Right renal cortex interstitium (tissue), 3 donors: ENCODE measurements at regions not wholly inside any gene's neighbourhood (a gene's known extent, or its start where the extent isn't known, plus 50 kb on each side); places are given as distances from the start of the nearest gene placed in this dataset.

ENCODE experiments used
- DNase-seq, 3 donors: peaks; one replicate each; pipeline ENCODE4 v3.0.0-alpha.2; 2013; ENCODE audit warnings: low read depth in 3 of 3, low spot score in 2 of 3

GRCh38 chr5:138666226-138666742 lies 86.9 kb upstream of the CTNNA1 start:
- DNase-seq: no peak

GRCh38 chr5:138665261-138665660 lies 88.0 kb upstream of the CTNNA1 start:
- DNase-seq: no peak

DNA sequence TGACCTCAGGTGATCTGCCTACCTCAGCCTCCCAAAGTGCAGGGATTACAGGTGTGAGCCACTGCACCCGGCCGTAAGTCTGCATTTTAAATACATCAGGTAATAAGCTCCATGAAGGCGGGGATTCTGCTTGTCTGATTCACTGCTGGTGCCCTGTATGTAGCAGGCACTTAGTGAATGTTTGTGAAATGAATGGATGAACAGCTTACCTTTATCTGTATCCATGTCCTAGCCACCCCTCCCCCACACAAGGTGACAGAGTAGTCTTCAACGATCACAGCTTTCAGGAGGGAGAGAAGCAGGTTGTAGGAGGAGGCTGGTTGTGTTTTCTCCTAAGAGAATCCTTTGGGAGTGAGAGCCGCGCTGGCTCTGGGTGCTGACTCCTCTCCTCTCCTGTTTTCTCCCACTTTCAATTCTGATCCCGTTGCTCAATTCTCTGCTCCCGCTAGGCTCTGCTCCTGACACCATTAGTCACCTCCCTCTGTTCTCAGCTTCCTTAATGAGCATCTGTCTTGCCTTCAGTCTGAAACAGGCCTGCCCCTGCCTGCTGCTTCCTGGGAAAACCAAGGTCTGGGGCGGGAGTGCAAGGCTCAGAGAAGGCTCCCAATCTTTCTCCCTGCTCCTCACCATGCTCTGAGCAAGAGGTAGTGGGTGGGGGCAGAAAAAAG lies 88.8 kb upstream of the CTNNA1 start:
- DNase-seq: no peak

GRCh38 chr5:138663561-138663960 lies 88.4 kb upstream of the HSPA9 start:
- DNase-seq: no peak

- DNase-seq: no peak
Observed at GRCh38 chr5:138663009-138663408, 87.8 kb upstream of the HSPA9 start.

- DNase-seq: no peak
Observed at GRCh38 chr5:138662599-138662998, 87.4 kb upstream of the HSPA9 start.

GRCh38 chr5:138661991-138662434 lies 86.8 kb upstream of the HSPA9 start:
- no peak for DNase-seq

- DNase-seq: no peak
Observed at GRCh38 chr5:138661291-138661960, 86.2 kb upstream of the HSPA9 start.

- DNase-seq: no peak
Observed at GRCh38 chr5:138660051-138660572, 84.9 kb upstream of the HSPA9 start.

DNA sequence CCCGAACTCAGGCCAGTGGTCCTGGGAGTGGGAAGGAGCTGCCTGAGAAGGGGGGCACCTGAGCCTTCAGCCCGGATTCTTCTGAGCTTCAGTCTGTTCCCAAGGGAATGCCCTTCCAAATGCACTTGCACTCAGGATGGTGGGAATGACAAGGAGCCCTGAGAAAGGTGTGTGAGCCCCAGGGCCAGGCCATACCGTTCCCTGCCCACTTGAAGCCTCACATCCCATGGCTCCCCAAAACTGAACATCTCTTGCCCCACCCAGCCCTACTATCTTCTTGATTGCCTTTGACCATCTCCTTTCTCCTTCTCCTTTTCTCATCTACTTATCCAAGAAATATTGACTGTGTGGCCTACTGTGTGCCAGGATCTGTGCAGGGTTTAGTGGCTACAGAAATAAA lies 84.4 kb upstream of the HSPA9 start:
- DNase-seq: no peak

DNA sequence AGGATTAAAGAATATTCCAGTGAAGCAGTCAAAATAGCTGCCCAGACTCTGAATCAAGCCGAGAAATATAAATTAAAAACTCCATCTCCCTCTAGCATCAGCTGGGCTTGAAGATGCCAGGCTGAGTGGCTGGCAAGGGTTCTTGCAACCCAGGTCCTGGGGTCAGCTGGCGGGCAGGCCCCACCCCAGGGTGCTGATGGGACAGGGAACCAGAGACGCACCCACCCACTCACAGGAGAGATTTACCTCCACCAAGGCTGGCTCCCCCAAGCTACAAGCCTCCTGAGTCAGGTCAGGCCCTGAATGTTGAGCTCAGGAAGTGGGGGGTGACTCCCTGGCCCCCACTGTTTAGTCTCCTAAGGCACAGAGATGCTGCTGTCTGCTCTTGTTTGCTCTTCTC lies 83.9 kb upstream of the HSPA9 start:
- no peak for DNase-seq

GRCh38 chr5:138658676-138659075 lies 83.5 kb upstream of the HSPA9 start:
- DNase-seq: no peak

DNA sequence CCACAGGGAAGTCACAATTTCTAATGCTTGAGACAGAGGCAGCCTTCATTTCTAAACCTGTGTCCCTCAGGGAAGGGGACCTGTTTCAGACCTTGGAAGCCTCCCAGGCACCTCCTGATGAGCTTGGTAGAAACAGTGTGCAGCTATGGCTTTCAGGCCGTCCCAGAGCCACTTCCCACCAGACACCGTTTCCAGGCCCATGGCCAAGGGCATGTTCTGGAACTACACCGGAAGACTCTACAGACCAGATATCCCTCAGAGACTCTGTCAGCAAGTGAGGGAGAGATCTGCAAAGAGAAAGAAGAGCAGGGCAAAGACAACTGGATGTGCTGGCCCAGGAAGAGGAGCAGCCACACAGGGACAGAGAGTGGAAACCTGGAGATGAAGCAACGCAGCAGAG lies 82.2 kb upstream of the HSPA9 start:
- no peak for DNase-seq

DNA sequence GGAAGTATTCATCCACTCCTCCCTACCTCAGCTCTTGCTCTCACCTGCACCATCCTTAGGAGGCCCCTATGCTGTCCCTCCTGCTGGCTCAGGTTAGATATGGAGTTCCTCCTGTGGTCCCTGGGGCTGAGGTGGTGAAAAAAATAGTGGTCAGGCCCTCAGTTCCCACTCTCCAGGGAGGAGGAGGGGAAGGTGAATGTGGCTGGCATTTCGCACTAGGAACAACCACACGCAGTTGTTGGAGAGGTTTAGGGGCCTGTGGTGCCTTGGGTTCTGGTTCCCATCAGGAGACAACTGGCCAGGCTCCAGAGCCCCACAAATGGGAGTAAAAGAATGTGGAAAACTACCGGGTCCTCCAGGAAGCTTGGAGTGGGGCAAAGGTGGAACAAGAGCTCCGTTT lies 81.7 kb upstream of the HSPA9 start:
- DNase-seq: no peak

DNA sequence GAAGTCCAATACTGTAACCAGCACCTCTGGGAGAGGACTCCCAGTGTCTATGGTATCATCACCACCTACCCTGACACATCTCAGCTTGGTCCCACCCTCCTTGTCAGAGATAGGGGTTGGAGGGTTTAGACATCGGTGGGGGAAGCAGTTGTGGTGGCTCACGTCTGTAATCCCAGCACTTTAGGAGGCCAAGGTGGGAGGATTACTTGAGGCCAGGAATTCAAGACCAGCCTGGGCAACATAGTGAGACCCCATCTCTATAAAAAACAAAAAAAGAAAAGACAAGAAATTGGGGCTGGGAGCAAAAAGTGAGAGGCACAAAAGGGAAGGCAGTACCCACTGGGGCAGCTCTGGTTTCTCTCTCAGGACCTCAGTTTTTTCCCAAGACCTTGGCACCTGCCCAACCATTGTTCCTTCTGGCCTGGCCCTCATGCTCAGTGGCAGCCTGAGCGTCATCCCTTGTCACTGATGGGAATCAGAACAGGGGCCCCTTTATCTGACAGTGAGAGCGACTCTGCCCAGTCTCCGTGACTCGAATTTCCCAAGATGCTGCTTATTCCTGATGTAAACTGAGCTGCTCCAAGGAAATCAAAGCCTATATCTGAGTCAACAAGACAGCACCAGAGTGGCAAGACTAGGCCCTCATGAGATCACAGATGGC lies 80.5 kb upstream of the HSPA9 start:
- DNase-seq: no peak

DNA sequence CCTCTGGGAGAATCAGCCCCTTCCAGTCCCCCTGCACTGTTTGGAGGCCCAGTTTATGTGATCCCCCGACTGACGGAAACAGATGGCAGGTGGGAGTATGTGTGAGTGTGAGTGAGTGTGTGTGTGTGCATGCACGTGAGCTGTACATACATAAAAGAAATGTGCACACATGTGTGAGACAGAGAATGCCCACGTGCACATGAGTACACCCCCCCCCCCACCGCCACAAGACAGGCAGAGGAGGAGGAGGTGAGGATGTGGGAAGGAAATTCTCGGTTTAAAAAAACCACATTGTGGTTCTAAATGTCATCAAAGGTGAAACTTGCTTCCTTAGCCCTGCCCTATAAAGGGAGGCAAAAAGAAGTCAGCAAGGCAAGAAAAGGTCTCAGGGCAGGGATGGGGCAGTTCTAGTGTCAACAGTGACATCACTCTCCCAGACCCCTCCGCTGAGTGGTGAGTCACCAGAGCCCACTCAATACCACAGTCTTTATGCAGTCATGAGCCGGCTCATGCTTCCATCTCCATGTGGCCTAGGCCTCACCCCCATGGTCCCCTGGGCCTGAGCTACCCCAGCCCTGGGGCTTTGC lies 79.2 kb upstream of the HSPA9 start:
- DNase-seq: no peak

- DNase-seq: no peak
Observed at GRCh38 chr5:138653502-138653901, 78.3 kb upstream of the HSPA9 start.

GRCh38 chr5:138651767-138652117 lies 76.5 kb upstream of the HSPA9 start:
- no peak for DNase-seq

DNA sequence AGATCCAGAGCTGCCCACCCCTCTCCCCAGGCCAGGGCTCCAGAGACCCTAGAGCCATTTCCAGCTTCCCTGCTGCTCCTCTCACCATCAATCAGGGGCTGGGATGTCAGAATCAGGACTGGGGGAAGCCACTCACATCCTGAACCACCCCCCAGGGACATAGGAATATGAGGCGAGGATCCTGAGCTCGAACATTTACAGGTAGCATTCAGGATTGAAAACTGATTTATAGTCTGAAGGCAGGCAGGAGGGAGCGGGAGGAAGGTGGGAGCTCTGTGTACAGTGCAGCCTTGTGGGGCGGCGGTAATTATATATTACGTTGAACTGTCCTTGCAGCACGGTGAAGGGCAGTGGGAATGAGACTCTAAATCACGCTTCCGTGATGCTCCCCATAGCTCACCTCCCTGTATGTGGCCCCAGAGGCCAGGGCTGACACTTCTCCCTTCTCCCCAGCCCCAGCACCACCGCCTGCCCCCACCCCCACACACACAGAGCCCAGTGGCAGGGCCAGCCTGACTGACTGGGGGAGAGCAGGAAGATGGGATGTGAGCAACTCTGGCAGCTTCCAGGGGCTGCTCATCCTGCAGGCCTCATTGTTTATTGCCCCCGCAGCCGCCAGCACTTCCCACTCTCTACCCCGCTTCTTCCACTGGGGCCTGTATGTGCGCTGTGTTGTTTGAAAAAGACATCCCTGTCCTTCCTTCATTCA lies 76.0 kb upstream of the HSPA9 start:
- DNase-seq: peak in 1 of 3 donors; percentile 13

DNA sequence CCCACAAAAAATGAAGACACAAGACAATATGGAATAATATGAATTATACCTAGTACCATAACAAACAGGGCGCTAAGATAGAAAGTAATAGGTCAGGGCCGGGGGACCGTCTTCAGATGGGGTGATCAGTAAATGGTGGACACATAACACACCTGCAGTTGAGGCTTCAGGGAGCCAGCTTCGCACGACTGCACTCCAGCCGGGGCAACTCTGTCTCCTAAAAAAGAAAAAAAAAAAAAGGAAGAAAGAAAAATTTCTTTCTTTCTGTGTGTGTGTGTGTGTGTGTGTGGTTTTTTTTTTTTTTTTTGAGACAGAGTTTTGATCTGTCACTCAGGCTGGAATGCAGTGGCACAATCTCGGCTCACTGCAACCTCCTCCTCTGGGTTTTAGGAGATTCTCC lies 75.0 kb upstream of the HSPA9 start:
- DNase-seq: no peak

DNA sequence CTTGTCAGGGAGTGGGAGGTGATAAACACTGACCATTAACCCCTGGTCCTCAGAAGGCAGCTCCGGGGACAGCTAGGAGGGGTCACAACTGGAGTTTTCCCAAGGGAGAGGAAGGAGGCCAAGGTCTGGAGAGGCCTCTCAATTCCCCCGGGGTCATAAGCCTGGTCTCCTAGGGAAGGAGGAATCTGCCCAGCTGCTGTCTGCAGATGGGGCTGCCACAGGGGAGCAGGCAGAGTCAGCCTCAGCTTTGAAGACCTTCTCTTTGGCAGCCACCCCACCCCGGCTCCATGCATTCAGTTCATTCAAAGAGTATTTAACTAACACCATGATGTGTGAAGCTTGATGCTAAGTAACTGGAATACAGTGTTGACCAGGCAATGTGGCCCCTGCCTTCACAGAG lies 74.6 kb upstream of the HSPA9 start:
- no peak for DNase-seq
